AG10803 (cell line): ENCODE measurements at regions not wholly inside any gene's neighbourhood (a gene's known extent, or its start where the extent isn't known, plus 50 kb on each side); places are given as distances from the start of the nearest gene placed in this dataset.
"Not testable (repeated sequence)": the region's sequence is repeated elsewhere in the genome, so short reads cannot be mapped to it uniquely, and the experiment has no call there.

Experiments used
- DNase-seq: peaks from one replicate; pipeline ENCODE4 v3.0.0; 2010; ENCODE audit warnings: low read depth
- H3K4me3 ChIP-seq: 2 replicates; pipeline ENCODE4 v1.5.1; 2011; ENCODE audit warnings: mild to moderate bottlenecking, low read length, control low read depth
- TF ChIP-seq, protein P1 (sequence below): conservative IDR thresholded peaks from 2 replicates; pipeline ENCODE4 v1.5.1; 2011; ENCODE audit warnings: mild to moderate bottlenecking, low read length, control low read depth, inconsistent platforms

DNA sequence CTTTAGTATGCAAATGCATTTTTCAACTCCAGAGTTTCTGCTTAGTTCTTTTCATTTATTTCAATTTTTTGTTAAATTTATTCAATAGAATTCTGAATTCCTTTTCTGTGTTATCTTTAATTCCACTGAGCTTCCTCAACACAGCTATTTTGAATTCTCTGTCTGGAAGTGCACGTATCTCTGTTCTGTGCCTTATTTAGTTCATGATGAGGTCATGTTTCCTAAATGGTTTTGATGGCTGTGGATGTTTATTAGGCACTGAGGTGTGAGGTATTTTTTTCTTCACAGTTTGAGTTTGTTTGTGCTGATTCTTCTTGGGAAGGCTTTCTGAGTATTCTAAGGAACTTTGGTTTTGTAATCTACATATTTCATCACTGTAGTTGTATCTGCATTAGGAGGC, 2042.8 kb upstream of the RAG2 start:
- TF ChIP-seq, protein P1, sequence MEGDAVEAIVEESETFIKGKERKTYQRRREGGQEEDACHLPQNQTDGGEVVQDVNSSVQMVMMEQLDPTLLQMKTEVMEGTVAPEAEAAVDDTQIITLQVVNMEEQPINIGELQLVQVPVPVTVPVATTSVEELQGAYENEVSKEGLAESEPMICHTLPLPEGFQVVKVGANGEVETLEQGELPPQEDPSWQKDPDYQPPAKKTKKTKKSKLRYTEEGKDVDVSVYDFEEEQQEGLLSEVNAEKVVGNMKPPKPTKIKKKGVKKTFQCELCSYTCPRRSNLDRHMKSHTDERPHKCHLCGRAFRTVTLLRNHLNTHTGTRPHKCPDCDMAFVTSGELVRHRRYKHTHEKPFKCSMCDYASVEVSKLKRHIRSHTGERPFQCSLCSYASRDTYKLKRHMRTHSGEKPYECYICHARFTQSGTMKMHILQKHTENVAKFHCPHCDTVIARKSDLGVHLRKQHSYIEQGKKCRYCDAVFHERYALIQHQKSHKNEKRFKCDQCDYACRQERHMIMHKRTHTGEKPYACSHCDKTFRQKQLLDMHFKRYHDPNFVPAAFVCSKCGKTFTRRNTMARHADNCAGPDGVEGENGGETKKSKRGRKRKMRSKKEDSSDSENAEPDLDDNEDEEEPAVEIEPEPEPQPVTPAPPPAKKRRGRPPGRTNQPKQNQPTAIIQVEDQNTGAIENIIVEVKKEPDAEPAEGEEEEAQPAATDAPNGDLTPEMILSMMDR, result no peak
- no peak for DNase-seq

DNA sequence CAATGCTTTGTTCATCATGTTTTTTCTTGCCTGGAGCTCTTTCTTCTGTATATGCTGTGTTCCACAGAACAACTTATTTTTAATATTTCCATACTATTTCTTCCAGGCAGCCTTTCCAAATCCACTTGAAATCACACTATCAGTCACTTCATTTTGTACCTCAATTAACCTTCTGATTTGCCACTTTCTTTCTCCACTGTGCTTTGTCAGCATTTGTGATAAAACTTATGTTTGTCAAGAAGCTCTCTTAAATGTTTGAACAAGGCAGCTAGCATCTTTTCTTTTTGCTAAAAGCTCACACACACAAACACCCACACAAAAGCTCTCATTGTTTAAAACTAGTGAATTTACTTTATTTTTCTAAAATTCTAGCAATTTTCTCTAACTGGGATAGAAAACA, 2014.7 kb upstream of the RAG2 start:
- H3K4me3 ChIP-seq, result no peak overlapping the region
- DNase-seq, result no peak
- TF ChIP-seq, protein P1, result no peak

More for the DNA sequence above, 2042.8 kb upstream of the RAG2 start:
- no peak overlapping the region for H3K4me3 ChIP-seq

DNA sequence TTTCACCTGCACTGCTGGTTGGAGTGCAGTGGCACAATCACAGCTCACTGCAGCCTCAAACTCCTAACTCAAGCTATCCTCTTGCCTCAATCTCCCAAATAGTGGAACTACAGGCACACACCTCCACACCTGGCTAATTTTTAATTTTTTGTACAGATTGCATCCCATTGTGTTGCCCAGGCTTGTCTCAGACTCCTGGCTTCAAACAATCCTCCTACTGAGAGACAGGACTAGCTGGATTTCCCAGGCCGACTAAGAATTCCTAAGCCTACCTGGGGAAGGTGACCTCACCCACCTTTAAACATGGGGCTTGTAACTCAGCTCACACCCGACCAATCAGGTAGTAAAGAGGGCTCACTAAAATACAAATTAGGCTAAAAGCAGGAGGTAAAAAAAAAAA, 2003.3 kb upstream of the RAG2 start:
- H3K4me3 ChIP-seq, DNase-seq: not testable (repeated sequence)

DNA sequence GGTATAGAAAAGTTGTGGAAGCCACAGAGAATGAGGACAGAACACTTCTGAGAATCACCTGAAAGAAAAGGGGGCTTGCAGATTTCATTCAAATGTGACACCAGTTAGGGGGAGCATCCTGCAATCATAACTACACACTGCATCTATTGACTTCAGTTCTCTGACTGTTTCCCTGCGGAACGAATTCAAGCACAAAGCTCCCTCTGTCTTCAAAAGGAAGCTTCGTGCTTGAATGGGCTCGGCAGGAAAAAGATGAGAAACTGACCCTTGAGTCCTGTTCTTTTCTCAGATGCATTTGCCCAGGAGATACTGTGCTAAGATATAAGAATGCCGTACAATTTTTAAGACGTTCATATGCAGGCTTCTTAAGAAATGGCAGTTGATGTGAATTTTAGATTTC, 2000.4 kb upstream of the RAG2 start:
- TF ChIP-seq, protein P1, result no peak
- DNase-seq, result no peak
- no peak overlapping the region for H3K4me3 ChIP-seq

DNA sequence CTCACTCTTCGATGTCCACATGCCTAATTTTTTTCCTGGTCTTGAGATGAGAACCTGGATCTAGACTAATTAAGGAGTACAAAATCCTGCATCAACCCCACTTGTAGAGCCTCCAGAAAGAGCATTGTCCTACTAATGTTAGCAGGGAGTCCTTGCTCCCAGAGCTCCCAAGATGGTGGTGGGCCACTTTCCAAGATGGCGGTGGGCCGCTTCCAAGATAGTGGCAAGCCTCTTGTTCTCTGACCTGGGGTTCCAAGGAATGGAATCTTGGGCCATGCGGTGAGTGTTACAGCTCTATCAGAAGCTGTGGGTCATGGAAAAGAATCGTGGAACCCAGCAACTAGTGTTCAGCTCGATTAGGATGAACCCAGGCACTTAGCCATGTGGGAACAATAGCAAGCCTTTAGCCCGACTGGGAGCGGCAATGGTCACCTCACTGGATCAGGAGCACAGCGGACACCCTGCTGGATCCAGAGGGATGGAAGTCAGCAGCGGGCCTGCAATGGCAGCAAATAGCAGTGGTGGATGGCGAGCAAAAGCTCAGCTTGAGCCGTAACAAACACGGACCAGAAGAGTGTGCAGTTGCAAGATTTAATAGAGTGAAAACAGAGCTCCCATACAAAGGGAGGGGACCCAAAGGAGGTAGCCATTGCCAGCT, 1997.5 kb upstream of the RAG2 start:
- not testable (repeated sequence) for H3K4me3 ChIP-seq, DNase-seq

DNA sequence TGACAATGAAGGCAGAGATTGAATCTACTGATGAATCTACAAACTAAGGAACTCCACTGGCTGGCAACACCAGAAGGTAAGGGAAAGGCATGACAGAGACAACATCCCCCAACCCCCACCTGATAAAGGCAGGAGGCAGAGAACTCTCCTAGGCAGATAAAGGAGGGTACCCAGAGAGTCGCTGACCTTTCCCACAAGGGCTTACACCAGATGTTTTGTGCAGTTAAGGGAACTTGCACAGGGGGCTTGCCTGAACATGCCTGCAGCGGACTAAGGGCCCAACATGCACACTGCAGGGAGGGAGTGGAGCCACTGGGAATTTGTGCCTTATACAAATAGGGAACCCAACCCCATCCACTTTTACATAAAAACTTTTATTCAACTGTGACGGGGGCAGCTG, 1996.9 kb upstream of the RAG2 start:
- no peak overlapping the region for H3K4me3 ChIP-seq
- TF ChIP-seq, protein P1, result no peak
- DNase-seq, result no peak

DNA sequence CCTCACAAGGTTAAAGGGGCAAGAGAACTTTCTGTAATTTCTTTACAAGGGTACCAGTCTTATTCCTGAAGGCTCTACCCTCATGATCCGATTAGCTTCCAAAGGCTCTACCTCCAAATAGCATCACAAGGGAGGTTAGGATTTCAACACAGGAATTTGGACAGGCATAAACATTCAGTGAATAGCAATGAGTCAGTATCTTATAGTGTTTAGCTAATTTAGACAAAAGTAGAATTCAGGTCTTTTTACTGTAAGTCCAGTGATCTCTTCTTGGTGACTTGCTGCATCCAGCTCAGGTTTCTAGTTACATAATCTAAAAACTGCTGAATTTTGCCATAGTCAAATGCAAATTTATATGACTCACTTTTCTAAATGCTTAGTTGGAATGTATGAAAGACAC, 1995.6 kb upstream of the RAG2 start:
- TF ChIP-seq, protein P1, result no peak
- no peak for DNase-seq
- no peak overlapping the region for H3K4me3 ChIP-seq

DNA sequence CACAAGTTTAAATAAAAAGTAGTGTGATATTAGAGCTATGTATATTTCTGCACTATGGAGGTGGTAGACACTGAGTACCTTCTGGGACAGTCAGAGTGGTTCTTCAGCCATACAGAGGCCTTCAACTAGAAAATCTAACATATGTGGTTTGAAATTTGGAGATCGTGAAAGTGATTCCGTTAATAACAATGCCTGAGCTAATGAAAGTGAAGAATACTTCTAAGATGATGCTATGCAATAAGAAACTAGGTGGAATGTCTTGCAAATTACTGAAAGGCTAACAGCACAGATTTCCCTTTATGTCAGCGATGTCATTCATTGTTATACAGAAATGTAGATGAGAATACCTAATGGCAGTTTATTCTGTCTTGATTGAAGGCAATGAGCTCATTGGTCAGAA, 1984.7 kb upstream of the RAG2 start:
- no peak for DNase-seq
- H3K4me3 ChIP-seq, result no peak overlapping the region
- TF ChIP-seq, protein P1, result no peak
